NCI-H524 (cell line): ENCODE measurements at regions not wholly inside any gene's neighbourhood (a gene's known extent, or its start where the extent isn't known, plus 50 kb on each side); places are given as distances from the start of the nearest gene placed in this dataset.
A peak's percentile ranks its signal among the peaks of the same experiment; 100 is the strongest.

Source experiments
- DNase-seq, 2 experiments: peaks; one replicate each; lab custom pipeline; 2025; lab: John Stamatoyannopoulos, UW

DNA sequence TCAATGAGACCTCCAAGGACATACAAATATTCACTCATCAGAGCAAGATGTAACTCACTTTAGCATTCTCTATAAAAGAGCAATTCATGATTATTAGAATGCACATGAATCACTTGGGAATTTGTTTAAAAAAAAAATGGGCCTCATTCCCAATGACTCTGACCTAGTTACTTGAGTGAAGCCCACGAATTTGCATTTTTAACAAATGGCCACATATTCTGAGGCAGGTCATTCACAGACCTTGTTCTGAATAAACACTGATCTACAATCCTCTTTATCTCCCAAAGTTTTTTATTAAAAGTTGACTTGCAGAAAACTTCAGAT is 255.1 kb upstream of the VEGFC start:
- DNase-seq: no peak

GRCh38 chr4:177051473-177052060 is 258.1 kb upstream of the NEIL3 start:
- peak; percentile 33 to 63 for DNase-seq

GRCh38 chr4:177052211-177052934 is 257.3 kb upstream of the NEIL3 start:
- DNase-seq: peak in 1 of 2 experiments; percentile 59

GRCh38 chr4:177057186-177057585 is 252.5 kb upstream of the NEIL3 start:
- no peak for DNase-seq

DNA sequence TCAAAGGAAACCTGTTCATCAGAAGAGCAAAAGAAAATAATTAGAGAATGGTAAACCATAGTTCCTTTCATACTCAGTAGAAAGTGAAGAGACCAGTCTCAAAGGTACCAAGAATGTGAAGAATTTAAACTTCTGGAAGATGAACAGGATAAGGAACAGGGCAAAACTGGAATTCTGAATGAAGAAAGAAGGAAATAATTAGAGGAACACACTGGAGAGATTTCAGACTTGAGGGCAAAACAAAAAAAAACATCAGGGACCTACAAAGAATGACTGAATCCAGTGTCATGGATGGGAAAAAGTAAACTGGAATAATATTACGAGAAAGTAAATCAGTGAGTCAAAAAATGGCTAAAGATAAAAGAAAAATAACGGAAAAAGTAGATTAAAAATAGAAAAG is 245.6 kb upstream of the NEIL3 start:
- DNase-seq: no peak

DNA sequence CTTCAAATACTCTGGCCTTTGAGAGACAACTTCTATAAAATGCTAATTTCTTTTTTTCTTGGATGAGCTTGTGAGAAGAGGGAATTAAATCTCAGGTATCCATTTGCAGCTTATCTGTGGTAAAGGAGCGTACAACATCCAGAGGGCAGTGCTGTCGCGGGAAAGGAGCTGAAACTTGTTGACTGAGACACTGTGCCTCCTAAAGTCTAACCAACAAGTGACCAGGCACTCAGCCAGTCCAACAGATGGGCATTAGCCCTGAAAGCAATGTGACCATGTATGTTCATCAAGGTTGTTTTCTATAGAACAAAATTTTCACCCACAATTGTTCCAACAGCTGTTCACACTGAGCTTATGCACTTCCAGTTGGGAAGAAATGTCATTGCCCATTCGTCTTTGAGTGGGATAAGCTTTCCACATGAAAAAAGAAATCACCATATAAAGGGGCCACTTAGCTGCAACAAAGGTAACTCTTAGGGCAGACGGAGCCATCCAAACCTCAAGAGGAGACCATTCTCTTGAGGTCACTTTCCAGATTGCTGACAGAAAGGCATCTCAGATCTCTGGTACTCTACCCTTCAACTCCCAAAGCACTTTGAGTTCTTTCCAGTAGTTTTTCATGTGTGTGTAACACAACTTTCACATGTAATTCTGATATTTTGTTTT is 244.8 kb upstream of the NEIL3 start:
- peak; percentile 58 to 84 for DNase-seq

GRCh38 chr4:177066746-177067145 is 242.9 kb upstream of the NEIL3 start:
- DNase-seq: no peak

- DNase-seq: no peak
Measured at GRCh38 chr4:177070533-177071058, 239.1 kb upstream of the NEIL3 start.

GRCh38 chr4:177077095-177077971 is 232.3 kb upstream of the NEIL3 start:
- DNase-seq: no peak

- DNase-seq: no peak
Measured at GRCh38 chr4:177079327-177079726, 230.3 kb upstream of the NEIL3 start.

DNA sequence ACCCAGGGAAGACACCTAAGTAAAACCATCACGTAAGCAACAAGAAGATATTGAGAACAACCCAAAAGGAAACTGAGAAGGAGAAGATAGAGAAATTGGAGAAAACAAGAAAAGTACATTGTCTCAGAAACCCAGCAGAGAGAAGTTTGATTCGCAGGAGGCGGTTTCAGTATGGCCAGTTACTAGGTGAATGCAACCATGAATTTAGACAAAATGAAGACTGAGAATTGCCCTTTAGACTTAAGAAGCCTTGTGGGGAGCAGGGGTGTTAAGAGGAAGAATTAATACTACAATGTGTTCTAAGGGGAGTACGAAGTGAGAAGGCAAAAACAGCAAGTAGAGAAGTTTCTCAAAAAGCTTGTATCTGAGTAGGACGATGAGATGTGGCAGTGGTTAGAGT is 229.3 kb upstream of the NEIL3 start:
- DNase-seq: no peak

GRCh38 chr4:177087060-177087459 is 222.6 kb upstream of the NEIL3 start:
- no peak for DNase-seq

GRCh38 chr4:177087499-177087898 is 222.2 kb upstream of the NEIL3 start:
- DNase-seq: no peak

GRCh38 chr4:177091515-177091914 is 218.2 kb upstream of the NEIL3 start:
- DNase-seq: no peak

GRCh38 chr4:177092807-177093206 is 216.9 kb upstream of the NEIL3 start:
- DNase-seq: no peak

DNA sequence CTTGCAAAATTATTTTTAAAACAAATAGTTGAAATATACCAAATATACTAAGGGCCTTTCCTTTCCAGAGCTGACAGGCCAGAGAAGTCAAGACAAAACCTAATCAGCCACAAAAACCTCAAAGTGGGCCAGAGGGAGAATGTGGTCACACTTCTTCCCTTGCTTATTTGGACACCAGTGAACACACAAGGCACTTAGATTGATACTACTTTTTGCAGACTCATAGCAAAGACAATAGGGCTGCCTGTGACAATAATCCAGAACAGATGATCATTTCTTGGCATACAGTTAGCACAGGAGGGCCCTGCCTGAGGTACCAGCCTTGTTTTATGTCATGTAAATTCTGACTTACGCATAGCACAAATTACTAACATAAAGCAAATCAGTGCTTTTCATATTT is 215.7 kb upstream of the NEIL3 start:
- DNase-seq: no peak

DNA sequence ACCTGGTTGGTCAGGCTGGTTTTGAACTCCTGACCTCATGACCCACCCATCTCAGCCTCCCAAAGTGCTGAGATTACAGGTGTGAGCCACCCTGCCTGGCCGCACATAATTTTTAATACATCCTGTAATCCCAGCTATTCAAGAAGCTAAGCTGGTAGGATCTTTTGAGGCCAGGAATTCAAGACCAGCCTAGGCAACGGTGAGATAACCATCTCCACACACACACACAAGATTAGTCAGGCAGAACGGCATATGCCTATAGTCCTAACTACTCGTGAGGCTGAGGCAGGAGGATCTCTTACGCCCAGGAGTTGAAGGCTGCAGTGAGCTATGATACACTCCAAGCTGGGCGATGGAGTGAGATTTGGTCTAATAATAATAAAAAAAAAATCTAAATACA is 212.4 kb upstream of the NEIL3 start:
- no peak for DNase-seq

DNA sequence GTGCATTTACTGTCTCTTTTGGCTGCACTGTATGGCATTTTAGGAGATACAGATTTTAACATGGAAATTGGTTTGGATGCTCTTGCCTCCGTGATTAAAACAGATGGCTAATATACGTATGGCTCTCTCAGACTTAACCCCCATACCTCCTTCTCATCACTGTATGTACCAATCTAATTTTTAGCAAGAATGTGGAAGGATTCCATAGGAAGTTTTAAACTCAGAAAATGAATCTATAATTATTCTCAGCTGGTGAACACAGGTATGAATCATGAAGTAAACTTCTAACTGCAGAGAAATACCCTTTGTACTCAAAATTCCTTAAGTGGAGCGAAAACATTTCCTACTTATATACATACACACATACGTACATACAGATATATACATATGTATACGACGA is 210.5 kb upstream of the NEIL3 start:
- DNase-seq: no peak

GRCh38 chr4:177100307-177100706 is 209.4 kb upstream of the NEIL3 start:
- DNase-seq: peak in 1 of 2 experiments; percentile 1

- no peak for DNase-seq
Measured at GRCh38 chr4:177103619-177104018, 206.1 kb upstream of the NEIL3 start.

DNA sequence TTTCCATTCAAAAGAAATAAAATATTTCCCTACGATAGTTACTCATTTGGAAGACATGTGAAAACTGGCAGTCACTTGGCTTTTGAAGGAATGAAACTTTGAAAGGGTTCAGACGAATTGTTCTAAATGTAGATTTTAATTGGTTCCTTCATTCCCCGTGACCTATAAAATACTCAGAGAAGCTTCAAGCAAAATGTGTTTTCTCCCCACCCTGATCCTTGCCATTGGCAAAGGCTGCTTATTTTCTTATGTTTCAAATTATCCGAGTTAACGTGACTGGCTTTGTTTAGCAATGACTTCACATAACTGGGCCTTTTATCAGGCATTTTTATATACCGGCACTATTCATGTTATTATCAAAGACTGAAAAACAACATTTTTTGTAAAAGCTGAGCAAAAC is 204.1 kb upstream of the NEIL3 start:
- DNase-seq: no peak

DNA sequence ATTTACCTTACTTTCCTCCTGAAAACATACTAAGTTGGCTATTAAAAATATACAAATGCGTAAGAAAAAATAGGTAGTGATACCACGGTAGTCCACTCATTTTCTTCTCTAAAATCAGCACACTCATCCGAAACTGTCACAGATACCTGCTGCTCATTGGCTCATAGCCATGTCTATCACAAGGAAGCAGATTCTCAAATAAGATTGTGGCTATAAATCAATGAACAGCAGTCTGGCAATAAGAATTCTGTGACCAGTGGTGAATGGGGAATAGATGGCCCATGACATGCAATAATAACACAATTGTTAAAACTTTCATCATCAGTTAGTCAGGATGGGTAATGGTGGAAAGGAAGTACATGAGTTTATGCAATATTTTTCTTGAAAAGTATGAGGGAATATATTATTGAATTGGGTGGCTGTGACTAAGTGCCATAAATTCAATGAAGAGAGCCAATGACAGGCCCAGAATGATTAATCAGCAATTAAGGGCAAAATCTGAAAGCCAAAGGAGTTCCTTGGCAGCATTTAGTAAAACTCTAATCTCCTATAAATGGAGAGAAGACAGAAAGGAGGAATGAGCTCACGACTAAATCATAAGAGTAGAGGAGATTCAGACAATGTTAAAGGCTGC is 202.3 kb upstream of the NEIL3 start:
- DNase-seq: no peak
